Endothelial cell of umbilical vein (primary cell): ENCODE measurements at regions not wholly inside any gene's neighbourhood (a gene's known extent, or its start where the extent isn't known, plus 50 kb on each side); places are given as distances from the start of the nearest gene placed in this dataset.

Experiments used
- BruUV-seq: library from RNA; stranded (reverse); fragments of 400-500 nt; replicated peaks from 2 replicates; lab custom pipeline; 2021; lab: Mats Ljungman, UMichigan
- CTCF ChIA-PET: fragments of 300-600, 350-600 bp; sonication (Branson Sonifier 250); formaldehyde crosslinking; loops from one replicate; lab custom pipeline; 2021; ENCODE audit warnings: antibody characterized with exemption, inconsistent platforms; lab: Charles Lee
- POLR2A ChIA-PET: fragments of 300-600, 350-600 bp; sonication (Branson Sonifier 250); formaldehyde crosslinking; loops from one replicate; lab custom pipeline; 2021; ENCODE audit warnings: antibody characterized with exemption, inconsistent platforms; lab: Charles Lee
- DNase-seq: peaks from one replicate; pipeline ENCODE4 v3.0.0-alpha.2; 2011; ENCODE audit warnings: low read depth, low spot score
- FAIRE-seq: peaks from 2 replicates; lab custom pipeline; 2011; peaks lifted over from hg19 to GRCh38; lab: Jason Lieb, UNC
- H2AFZ ChIP-seq: 2 replicates; pipeline ENCODE4 v1.6.0; 2012; ENCODE audit warnings: low read depth, low read length, control low read depth, inconsistent platforms
- H3K27ac ChIP-seq: 2 replicates; pipeline ENCODE4 v1.5.1; 2011; ENCODE audit warnings: low read depth, mild to moderate bottlenecking, control low read depth, low read length, moderate library complexity; ENCODE audit not compliant: insufficient read depth
- H3K27me3 ChIP-seq, 2 experiments: 2 replicates each; pipeline versions ENCODE4 v1.6.0 to v1.6.1; 2011; ENCODE audit warnings: low read length in 2 of 2, mixed read lengths in 1 of 2; ENCODE audit not compliant: control insufficient read depth in 2 of 2, insufficient read depth in 2 of 2
- H3K36me3 ChIP-seq, 2 experiments: 2 replicates in 1 of 2; 3 replicates in 1 of 2; pipeline ENCODE4 v1.5.1; 2011; ENCODE audit warnings: low read length in 2 of 2, mild to moderate bottlenecking in 1 of 2, moderate library complexity in 1 of 2; ENCODE audit not compliant: control insufficient read depth in 2 of 2, insufficient read depth in 2 of 2; ENCODE audit errors: extremely low read depth in 1 of 2
- H3K4me1 ChIP-seq: 3 replicates; pipeline ENCODE4 v1.5.1; 2011; ENCODE audit warnings: mild to moderate bottlenecking, low read length; ENCODE audit not compliant: control insufficient read depth, insufficient read depth; ENCODE audit errors: extremely low read depth
- H3K4me2 ChIP-seq: 2 replicates; pipeline ENCODE4 v1.6.1; 2011; ENCODE audit warnings: low read length, control low read depth, mixed read lengths; ENCODE audit not compliant: insufficient read depth
- H3K4me3 ChIP-seq, 3 experiments: fragments of 200-600 bp in 1 of 3; sonication (generic), shearing (Covaris generic) in 1 of 3; replicated peaks in 1 of 3; 2 replicates each; pipeline ENCODE4 v1.5.1; 2011 to 2016; ENCODE audit warnings: control low read depth in 3 of 3, low read length in 3 of 3, mild to moderate bottlenecking in 2 of 3, inconsistent platforms in 1 of 3, low read depth in 1 of 3, moderate library complexity in 1 of 3; ENCODE audit not compliant: insufficient read depth in 1 of 3
- H3K79me2 ChIP-seq: 2 replicates; pipeline ENCODE4 v1.6.0; 2012; ENCODE audit warnings: low read length, inconsistent platforms; ENCODE audit not compliant: control insufficient read depth, insufficient read depth
- H3K9ac ChIP-seq: replicated peaks from 2 replicates; pipeline ENCODE3; 2011; ENCODE audit warnings: low read length, control low read depth; ENCODE audit not compliant: insufficient read depth; ENCODE audit errors: extremely low read depth
- H3K9me1 ChIP-seq: replicated peaks from 3 replicates; pipeline ENCODE4 v1.6.0; 2011; ENCODE audit warnings: mild to moderate bottlenecking, low read length; ENCODE audit not compliant: control insufficient read depth, insufficient read depth; ENCODE audit errors: extremely low read depth
- H3K9me3 ChIP-seq: replicated peaks from 2 replicates; pipeline ENCODE4 v1.5.1; 2012; ENCODE audit warnings: low read length, inconsistent platforms; ENCODE audit not compliant: control insufficient read depth, insufficient read depth
- H4K20me1 ChIP-seq: replicated peaks from 2 replicates; pipeline ENCODE3; 2011; ENCODE audit warnings: mild to moderate bottlenecking, low read length; ENCODE audit not compliant: control insufficient read depth, insufficient read depth; ENCODE audit errors: extremely low read depth
- CTCF ChIP-seq, 2 donors: IDR thresholded peaks; 1 replicate in 1 of 2; 2 replicates in 1 of 2; pipeline ENCODE4 v1.5.1; 2011; ENCODE audit warnings: low read length in 2 of 2, mild to moderate bottlenecking in 2 of 2, moderate library complexity in 2 of 2, control low read depth in 1 of 2, inconsistent platforms in 1 of 2, low read depth in 1 of 2; ENCODE audit not compliant: insufficient read depth in 1 of 2; ENCODE audit errors: extremely low read depth in 1 of 2
- EZH2 ChIP-seq: IDR thresholded peaks from 2 replicates; pipeline ENCODE4 v1.6.1; 2012; ENCODE audit warnings: borderline replicate concordance, low read depth, mild to moderate bottlenecking, moderate library complexity, low read length, inconsistent platforms; ENCODE audit not compliant: severe bottlenecking
- FOS ChIP-seq: IDR thresholded peaks from 2 replicates; pipeline ENCODE4 v1.6.1; 2011; ENCODE audit warnings: mild to moderate bottlenecking, low read length, moderate library complexity, borderline replicate concordance; ENCODE audit not compliant: insufficient read depth
- GATA2 ChIP-seq: IDR thresholded peaks from 2 replicates; pipeline ENCODE4 v1.7.0; 2011; ENCODE audit warnings: low read depth, mild to moderate bottlenecking, moderate library complexity, mixed read lengths, low read length; ENCODE audit not compliant: insufficient read length, insufficient read depth
- JUN ChIP-seq: IDR thresholded peaks from 2 replicates; pipeline ENCODE4 v1.6.1; 2011; ENCODE audit warnings: borderline replicate concordance, low read depth; ENCODE audit not compliant: insufficient read length, insufficient read depth
- MAX ChIP-seq: IDR thresholded peaks from 2 replicates; pipeline ENCODE4 v1.6.1; 2011; ENCODE audit not compliant: insufficient read depth, insufficient read length
- MYC ChIP-seq: IDR thresholded peaks from one replicate; pipeline ENCODE4 v1.6.1; 2011; ENCODE audit warnings: mild to moderate bottlenecking, low read depth, low read length
- POLR2A ChIP-seq: IDR thresholded peaks from 2 replicates; pipeline ENCODE4 v1.6.1; 2012; ENCODE audit warnings: low read depth, mild to moderate bottlenecking, control low read depth, low read length
- POLR2AphosphoS5 ChIP-seq: IDR thresholded peaks from 2 replicates; pipeline ENCODE4 v1.6.1; 2012; ENCODE audit warnings: low read depth, mild to moderate bottlenecking, control low read depth, low read length, moderate library complexity; ENCODE audit not compliant: insufficient read depth
- dilution Hi-C: fragments of 300-500 bp; cut with MboI; formaldehyde crosslinking; loops from one replicate; pipeline ENCODE4 v1.15.0; 2019; ENCODE audit warnings: low sequenced_read_pairs; ENCODE audit not compliant: extremely low pct_ligation_motif_present
- intact Hi-C: fragments of 100-400 bp; cut with micrococcal nuclease; formaldehyde crosslinking; loops from one replicate; pipeline ENCODE4 v1.10.0; 2022

- no peak for DNase-seq
- BruUV-seq = no TSS peak
Observed at GRCh38 chr12:33708935-33709334, 269.3 kb upstream of the SYT10 start.

More at GRCh38 chr12:33708935-33709334, 269.3 kb upstream of the SYT10 start:
- no peaks in the 10 kb centered on the region for H4K20me1 ChIP-seq
- no peaks in the 10 kb centered on the region for H3K9me1 ChIP-seq
- H3K27me3 ChIP-seq = no peaks in the 10 kb centered on the region
- peaks cover 2% of the 10 kb centered on the region for H3K9me3 ChIP-seq
- no peak overlapping the region for H2AFZ ChIP-seq
- no peaks in the 10 kb centered on the region for H3K79me2 ChIP-seq
- H3K4me1 ChIP-seq = no peaks in the 10 kb centered on the region
- no peaks in the 10 kb centered on the region for H3K36me3 ChIP-seq
- TF ChIP-seq MAX (no peak), FOS (no peak), CTCF (IDR thresholded peaks at IDR 0.05; ENCODE audit: extremely low read depth in 1 of 2, insufficient read depth in 1 of 2, low read depth in 1 of 2, low read length in 2 of 2) (no peak), MYC (no peak), GATA2 (no peak), POLR2AphosphoS5 (no peak), JUN (no peak), POLR2A (no peak), EZH2 (no peak)
- CTCF ChIA-PET = no interaction called here
- POLR2A ChIA-PET = no interaction called here
- intact Hi-C loops (no loop called here), dilution Hi-C loops (no loop called here)
- H3K27ac ChIP-seq = no peak overlapping the region
- H3K9ac ChIP-seq = no peak overlapping the region
- FAIRE-seq = no peak
- H3K4me3 ChIP-seq = no peak overlapping the region
- H3K4me2 ChIP-seq = no peak overlapping the region
